ENCODE measurements at regions not wholly inside any gene's neighbourhood (a gene's known extent, or its start where the extent isn't known, plus 50 kb on each side); places are given as distances from the start of the nearest gene placed in this dataset.
"Not testable (repeated sequence)": the region's sequence is repeated elsewhere in the genome, so short reads cannot be mapped to it uniquely, and the experiment has no call there.

DNA sequence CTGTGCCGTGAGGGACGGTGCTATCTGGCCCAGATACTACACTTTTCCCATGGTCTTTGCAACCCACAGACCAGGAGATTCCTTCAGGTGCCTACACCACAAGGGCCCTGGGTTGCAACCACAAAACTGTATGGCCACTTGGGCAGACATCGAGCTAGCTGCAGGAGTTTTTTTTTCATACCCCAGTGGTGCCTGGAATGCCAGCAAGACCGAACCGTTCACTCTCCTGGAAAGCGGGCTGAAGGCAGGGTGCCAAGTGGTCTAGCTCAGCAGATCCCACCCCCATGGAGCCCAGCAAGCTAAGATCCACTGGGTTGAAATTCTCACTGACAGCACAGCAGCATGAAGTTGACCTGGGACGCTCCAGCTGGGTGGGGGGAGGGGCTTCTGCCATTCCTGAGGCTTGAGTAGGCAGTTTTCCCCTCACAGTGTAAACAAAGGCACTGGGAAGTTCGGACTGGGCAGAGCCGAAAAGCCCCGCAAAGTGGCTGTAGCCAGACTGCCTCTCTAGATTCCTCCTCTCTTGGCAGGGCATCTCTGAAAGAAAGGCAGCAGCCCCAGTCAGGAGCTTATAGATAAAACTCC is 638.9 kb downstream of the SLC16A7 start:
- not testable (repeated sequence) for DNase-seq; H3K27ac Mint-ChIP-seq; H3K36me3 Mint-ChIP-seq; H3K4me3 Mint-ChIP-seq; H3K27me3 Mint-ChIP-seq (ENCODE audit: low read depth in 3 of 3); H3K4me1 Mint-ChIP-seq
- H3K9me3 Mint-ChIP-seq: peaks cover 17 to 62% (median 38%) of the 10 kb centered on the region in 6 donors

- Mint-ChIP-seq H3K36me3 (peaks cover 0 to 4% (median 0%) of the 10 kb centered on the region in 3 donors), H3K27me3 (ENCODE audit: low read depth in 3 of 3) (peaks cover 0 to 2% (median 0%) of the 10 kb centered on the region in 3 donors), H3K27ac (no peak overlapping the region)
Observed at GRCh38 chr12:60235261-60235660, 639.4 kb downstream of the SLC16A7 start.

DNA sequence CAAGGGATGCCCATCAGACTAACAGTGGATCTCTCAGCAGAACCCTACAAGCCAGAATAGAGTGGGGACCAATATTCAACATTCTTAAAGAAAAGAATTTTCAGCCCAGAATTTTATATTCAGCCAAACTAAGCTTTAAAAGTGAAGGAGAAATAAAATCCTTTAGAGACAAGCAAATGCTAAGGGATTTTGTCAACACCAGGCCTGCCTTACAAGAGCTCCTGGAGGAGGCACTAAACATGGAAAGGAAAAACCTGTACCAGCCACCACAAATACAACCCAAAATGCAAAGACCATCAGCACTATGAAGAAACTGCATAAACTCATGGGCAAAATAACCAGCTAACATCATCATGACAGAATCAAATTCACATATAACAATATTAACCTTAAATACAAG is 640.6 kb downstream of the SLC16A7 start:
- H3K36me3 Mint-ChIP-seq; H3K4me3 Mint-ChIP-seq; H3K27me3 Mint-ChIP-seq (ENCODE audit: low read depth in 3 of 3); H3K4me1 Mint-ChIP-seq; H3K27ac Mint-ChIP-seq; DNase-seq: not testable (repeated sequence)
- peaks cover 15 to 55% (median 37%) of the 10 kb centered on the region in 6 donors for H3K9me3 Mint-ChIP-seq

More at GRCh38 chr12:60235261-60235660, 639.4 kb downstream of the SLC16A7 start:
- Mint-ChIP-seq H3K4me1 (no peaks in the 10 kb centered on the region), H3K9me3 (peaks cover 17 to 62% (median 38%) of the 10 kb centered on the region in 6 donors), H3K4me3 (no peak overlapping the region)
- DNase-seq: no peak

- Mint-ChIP-seq H3K4me3 (no peak overlapping the region), H3K27ac (no peak overlapping the region), H3K9me3 (peaks cover 9 to 41% (median 22%) of the 10 kb centered on the region in 6 donors), H3K36me3 (peaks cover 0 to 4% (median 0%) of the 10 kb centered on the region in 3 donors), H3K4me1 (no peaks in the 10 kb centered on the region), H3K27me3 (ENCODE audit: low read depth in 3 of 3) (no peaks in the 10 kb centered on the region)
- DNase-seq: no peak
Observed at GRCh38 chr12:60240891-60241290, 645.1 kb downstream of the SLC16A7 start.

- no peak for DNase-seq
- Mint-ChIP-seq H3K27me3 (ENCODE audit: low read depth in 3 of 3) (no peaks in the 10 kb centered on the region), H3K4me1 (no peaks in the 10 kb centered on the region), H3K4me3 (no peak overlapping the region), H3K36me3 (no peaks in the 10 kb centered on the region), H3K9me3 (peaks cover 2 to 22% (median 13%) of the 10 kb centered on the region in 6 donors), H3K27ac (no peak overlapping the region)
Observed at GRCh38 chr12:60251091-60251490, 655.3 kb downstream of the SLC16A7 start.

- Mint-ChIP-seq H3K36me3 (no peaks in the 10 kb centered on the region), H3K27ac (no peak overlapping the region), H3K27me3 (ENCODE audit: low read depth in 3 of 3) (no peaks in the 10 kb centered on the region), H3K4me1 (no peaks in the 10 kb centered on the region), H3K4me3 (no peak overlapping the region), H3K9me3 (peaks cover 0 to 15% (median 6%) of the 10 kb centered on the region in 6 donors)
- DNase-seq: no peak
Observed at GRCh38 chr12:60252359-60253096, 656.7 kb downstream of the SLC16A7 start.

GRCh38 chr12:60255044-60255443 is 659.2 kb downstream of the SLC16A7 start:
- DNase-seq: no peak
- H3K27ac Mint-ChIP-seq: no peak overlapping the region

GRCh38 chr12:60257063-60257462 is 661.2 kb downstream of the SLC16A7 start:
- no peak overlapping the region for H3K4me3 Mint-ChIP-seq
- no peaks in the 10 kb centered on the region for H3K36me3 Mint-ChIP-seq
- H3K27me3 Mint-ChIP-seq (ENCODE audit: low read depth in 3 of 3): no peaks in the 10 kb centered on the region
- H3K9me3 Mint-ChIP-seq: peaks cover 0 to 6% (median 2%) of the 10 kb centered on the region in 6 donors
- no peak for DNase-seq
- no peaks in the 10 kb centered on the region for H3K4me1 Mint-ChIP-seq
- no peak overlapping the region for H3K27ac Mint-ChIP-seq

More at GRCh38 chr12:60255044-60255443, 659.2 kb downstream of the SLC16A7 start:
- H3K4me3 Mint-ChIP-seq: no peak overlapping the region
- peaks cover 2 to 15% (median 4%) of the 10 kb centered on the region in 6 donors for H3K9me3 Mint-ChIP-seq
- H3K4me1 Mint-ChIP-seq: no peaks in the 10 kb centered on the region
- no peaks in the 10 kb centered on the region for H3K36me3 Mint-ChIP-seq
- H3K27me3 Mint-ChIP-seq (ENCODE audit: low read depth in 3 of 3): no peaks in the 10 kb centered on the region

DNA sequence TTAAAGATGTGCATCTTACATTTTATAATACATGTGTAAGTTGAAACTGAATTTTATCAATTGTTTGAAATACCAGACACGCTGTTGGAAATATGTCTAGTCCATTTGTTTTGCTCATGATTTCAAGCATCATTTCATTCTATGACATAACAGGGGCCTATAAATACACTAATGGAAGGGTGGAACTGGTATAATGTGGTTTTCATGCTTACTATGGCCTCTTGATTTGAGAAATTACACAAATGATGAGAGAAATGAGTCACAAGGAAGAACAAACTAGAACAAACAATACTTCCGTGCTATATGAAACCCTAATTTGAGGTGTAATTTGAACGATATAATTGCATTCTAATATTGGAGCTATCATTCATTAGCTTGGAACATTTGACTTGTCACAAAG is 663.4 kb downstream of the SLC16A7 start:
- Mint-ChIP-seq H3K36me3 (no peaks in the 10 kb centered on the region), H3K27me3 (ENCODE audit: low read depth in 3 of 3) (no peaks in the 10 kb centered on the region), H3K4me3 (no peak overlapping the region), H3K9me3 (peaks cover 0 to 5% (median 3%) of the 10 kb centered on the region in 6 donors), H3K27ac (no peak overlapping the region), H3K4me1 (no peaks in the 10 kb centered on the region)
- DNase-seq: no peak

- Mint-ChIP-seq H3K4me3 (no peak overlapping the region), H3K27me3 (ENCODE audit: low read depth in 3 of 3) (no peaks in the 10 kb centered on the region), H3K36me3 (no peaks in the 10 kb centered on the region), H3K27ac (no peak overlapping the region), H3K4me1 (no peaks in the 10 kb centered on the region), H3K9me3 (peaks cover 0 to 16% (median 10%) of the 10 kb centered on the region in 6 donors)
- DNase-seq: no peak
Observed at GRCh38 chr12:60262378-60262777, 666.5 kb downstream of the SLC16A7 start.

DNA sequence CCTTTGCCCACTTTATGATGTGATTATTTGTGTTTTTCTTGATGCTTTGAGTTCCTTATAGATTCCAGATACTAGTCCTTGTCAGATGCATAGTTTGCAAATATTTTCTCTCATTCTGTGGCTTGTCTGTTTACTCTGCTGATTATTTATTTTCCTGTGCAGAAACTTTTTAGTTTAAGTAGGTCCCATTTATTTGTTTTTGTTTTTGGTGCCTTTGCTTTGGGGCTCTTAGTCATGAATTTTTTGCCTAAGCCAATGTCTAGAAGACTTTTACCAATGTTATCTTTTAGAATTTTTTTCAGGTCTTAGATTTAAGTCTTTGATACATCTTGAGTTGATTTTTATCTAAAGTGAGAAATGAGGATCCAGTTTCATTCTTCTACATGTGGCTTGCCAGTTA is 667.3 kb downstream of the SLC16A7 start:
- H3K4me3 Mint-ChIP-seq: no peak overlapping the region
- peaks cover 0 to 20% (median 11%) of the 10 kb centered on the region in 6 donors for H3K9me3 Mint-ChIP-seq
- DNase-seq: no peak
- no peaks in the 10 kb centered on the region for H3K36me3 Mint-ChIP-seq
- no peaks in the 10 kb centered on the region for H3K4me1 Mint-ChIP-seq
- no peak overlapping the region for H3K27ac Mint-ChIP-seq
- no peaks in the 10 kb centered on the region for H3K27me3 Mint-ChIP-seq (ENCODE audit: low read depth in 3 of 3)

DNA sequence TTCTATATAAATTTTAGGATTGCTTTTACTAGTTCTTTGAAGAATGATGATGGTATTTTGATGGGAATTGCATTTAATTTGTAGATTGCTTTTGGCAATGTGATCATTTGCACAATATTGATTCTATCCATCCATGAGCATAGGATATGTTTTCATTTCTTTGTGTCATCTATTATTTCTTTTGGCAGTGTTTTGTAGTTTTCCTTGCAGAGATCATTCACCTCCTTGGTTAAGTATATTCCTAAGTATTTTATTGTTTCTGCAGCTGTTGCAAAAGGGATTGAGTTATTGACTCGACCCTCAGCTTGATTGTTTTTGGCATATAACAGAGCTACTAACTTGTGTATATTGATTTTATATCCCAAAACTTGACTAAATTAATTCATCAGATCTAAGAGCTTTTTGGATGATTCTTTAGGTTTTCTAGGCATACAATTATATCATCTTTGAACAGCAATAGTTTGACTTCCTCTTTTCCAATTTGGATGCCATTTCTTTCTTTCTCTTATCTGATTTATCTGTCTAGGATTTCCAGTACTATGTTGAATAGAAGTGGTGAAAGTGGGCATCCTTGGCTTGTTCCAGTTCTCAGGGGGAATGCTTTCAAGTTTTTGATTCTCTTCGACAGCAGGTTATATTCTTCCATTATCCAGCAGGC is 668.1 kb downstream of the SLC16A7 start:
- Mint-ChIP-seq H3K27me3 (ENCODE audit: low read depth in 3 of 3) (no peaks in the 10 kb centered on the region), H3K4me3 (no peak overlapping the region), H3K27ac (no peak overlapping the region), H3K36me3 (no peaks in the 10 kb centered on the region), H3K9me3 (peaks cover 0 to 20% (median 11%) of the 10 kb centered on the region in 6 donors), H3K4me1 (no peaks in the 10 kb centered on the region)
- no peak for DNase-seq

DNA sequence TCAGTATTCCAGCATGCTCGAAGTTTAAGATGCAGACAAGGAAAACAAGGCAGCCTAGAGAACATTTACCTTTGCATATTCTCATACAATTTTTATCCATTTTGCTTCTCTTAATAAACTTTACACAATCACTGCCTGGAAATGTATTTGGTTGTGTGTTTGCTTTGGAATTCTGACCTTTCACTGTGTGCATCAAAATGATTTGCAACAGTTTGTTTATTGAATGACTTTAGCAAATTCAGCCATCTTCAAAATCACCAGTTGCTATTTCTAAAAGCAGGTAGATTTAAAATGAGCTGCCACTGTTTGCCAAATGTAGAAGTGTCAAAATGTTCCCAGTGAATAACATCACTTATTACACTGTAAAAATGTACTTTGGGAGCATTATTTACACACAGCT is 669.9 kb downstream of the SLC16A7 start:
- no peaks in the 10 kb centered on the region for H3K4me1 Mint-ChIP-seq
- peaks cover 2 to 28% (median 16%) of the 10 kb centered on the region in 6 donors for H3K9me3 Mint-ChIP-seq
- no peak overlapping the region for H3K4me3 Mint-ChIP-seq
- H3K27me3 Mint-ChIP-seq (ENCODE audit: low read depth in 3 of 3): no peaks in the 10 kb centered on the region
- no peaks in the 10 kb centered on the region for H3K36me3 Mint-ChIP-seq
- no peak overlapping the region for H3K27ac Mint-ChIP-seq
- no peak for DNase-seq

DNA sequence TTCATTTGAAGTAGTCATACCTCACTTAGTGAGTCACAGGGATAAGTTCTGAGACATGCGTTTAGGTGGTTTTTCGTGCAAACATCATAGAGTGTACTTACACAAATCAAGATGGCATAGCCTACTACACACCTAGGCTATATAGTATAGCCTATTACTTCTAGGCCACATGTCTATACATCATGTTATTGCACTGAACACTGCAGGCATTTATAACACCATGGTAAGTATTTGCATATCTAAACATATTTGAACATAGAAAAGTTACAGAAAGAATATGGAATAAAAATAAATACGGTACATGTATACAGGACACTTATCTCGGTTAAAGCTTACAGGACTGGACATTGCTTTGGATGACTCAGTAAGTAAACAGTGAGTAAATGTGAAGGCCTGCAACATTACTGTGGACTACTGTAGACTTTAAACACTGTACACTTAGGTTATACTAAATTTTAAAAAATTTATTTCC is 670.6 kb downstream of the SLC16A7 start:
- Mint-ChIP-seq H3K27me3 (ENCODE audit: low read depth in 3 of 3) (no peaks in the 10 kb centered on the region), H3K4me3 (no peak overlapping the region), H3K4me1 (no peaks in the 10 kb centered on the region), H3K27ac (no peak overlapping the region), H3K9me3 (peaks cover 4 to 33% (median 19%) of the 10 kb centered on the region in 6 donors), H3K36me3 (no peaks in the 10 kb centered on the region)
- no peak for DNase-seq

Measured in immature natural killer cell (primary cell).